ENCODE measurements at regions not wholly inside any gene's neighbourhood (a gene's known extent, or its start where the extent isn't known, plus 50 kb on each side); places are given as distances from the start of the nearest gene placed in this dataset.
"Not testable (repeated sequence)": the region's sequence is repeated elsewhere in the genome, so short reads cannot be mapped to it uniquely, and the experiment has no call there.

DNA sequence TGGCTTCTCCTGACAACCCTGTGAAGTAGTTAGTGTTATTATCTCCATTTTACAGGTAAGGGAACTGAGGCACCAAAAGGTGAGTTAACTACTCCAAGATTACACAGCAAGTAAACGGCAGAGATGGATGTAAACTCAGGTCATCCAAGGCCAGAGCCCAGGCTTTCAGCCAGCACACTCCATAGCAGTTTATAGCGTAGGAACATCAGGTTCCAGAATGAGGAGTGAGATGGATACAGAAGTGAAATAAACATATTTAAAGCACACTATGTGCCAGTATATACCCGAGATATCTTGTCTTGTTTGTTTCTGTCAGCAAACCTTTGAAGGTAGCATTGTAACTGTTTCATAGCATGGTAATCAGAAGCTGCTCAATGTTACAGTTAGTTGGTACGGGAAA, 279.0 kb downstream of the OXSM start:
- DNase-seq (ENCODE audit: low read depth): no peak

DNA sequence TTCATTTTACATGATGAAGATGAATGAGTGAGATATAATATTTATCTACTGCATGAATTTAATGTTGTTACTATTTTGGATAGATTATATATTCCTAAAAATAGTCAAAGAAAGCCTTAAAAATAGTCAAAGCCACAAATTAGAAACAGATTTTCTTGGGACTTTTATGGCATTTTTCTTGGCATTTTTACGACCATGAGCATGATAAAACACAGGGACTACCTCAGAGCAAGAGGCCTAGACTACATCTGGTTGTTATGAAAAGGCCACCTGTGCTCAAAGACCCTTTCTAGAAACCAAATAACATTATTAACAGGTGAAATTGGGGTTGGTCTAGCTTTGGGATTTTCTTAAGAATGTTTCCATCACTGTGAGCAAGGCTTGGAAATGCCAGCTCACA, 281.0 kb downstream of the OXSM start:
- DNase-seq (ENCODE audit: low read depth): no peak

DNA sequence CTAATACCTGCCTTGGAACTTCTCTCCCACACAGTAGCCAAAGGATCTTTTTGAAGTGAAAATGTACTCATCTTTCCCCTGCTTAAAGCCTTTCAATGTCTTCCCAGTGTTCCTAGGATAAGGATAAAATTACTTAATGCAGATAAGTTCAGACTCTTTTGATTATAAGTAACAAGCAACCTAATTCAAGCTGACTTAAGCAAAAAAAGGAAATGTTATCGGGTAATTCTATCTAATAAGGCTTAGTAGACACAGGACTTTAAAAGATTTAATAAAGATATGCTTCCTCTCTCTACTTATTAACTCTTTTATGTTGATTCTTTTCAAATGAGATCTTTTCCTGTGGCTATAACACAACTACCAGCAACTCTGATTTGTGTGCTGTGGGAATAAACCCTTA, 284.2 kb downstream of the OXSM start:
- DNase-seq (ENCODE audit: low read depth): no peak

DNA sequence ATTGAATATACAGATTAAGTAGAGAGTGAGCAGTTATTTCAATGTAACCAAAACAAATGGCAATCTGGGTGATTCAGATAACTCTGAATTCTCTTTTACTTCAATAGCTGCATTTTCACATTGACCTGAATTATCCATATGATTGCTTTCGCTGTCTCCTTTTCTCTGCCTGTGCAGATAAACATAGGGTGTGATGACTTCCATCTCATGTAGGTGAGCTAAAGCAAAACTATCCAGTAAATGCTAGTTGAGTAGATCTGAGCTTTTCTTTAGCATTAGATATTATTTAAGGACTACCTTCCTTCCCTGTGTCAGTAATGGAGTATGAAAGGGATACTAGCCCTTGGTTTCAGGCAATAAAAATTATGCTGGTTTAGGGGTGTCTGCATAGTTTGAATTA, 288.6 kb downstream of the OXSM start:
- no peak for DNase-seq (ENCODE audit: low read depth)

DNA sequence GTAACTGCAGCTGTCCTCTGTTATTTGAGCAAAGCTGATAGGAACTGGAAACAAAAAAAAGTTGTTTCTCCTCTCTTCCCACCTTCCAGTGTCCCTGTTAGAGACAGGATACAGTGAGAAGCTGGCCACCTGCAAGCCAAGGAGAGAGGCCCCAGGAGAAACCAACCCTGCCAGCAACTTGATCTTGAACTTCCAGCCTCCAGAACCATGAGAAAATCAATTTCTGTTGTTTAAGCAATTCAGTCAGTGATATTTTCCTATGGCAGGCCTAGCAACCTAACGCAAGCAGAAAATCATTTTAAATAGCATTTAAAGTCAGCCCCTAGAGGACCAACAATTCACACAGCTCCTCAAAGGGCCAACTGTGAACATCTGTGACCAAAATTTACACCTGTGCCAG, 291.3 kb downstream of the OXSM start:
- no peak for DNase-seq (ENCODE audit: low read depth)

DNA sequence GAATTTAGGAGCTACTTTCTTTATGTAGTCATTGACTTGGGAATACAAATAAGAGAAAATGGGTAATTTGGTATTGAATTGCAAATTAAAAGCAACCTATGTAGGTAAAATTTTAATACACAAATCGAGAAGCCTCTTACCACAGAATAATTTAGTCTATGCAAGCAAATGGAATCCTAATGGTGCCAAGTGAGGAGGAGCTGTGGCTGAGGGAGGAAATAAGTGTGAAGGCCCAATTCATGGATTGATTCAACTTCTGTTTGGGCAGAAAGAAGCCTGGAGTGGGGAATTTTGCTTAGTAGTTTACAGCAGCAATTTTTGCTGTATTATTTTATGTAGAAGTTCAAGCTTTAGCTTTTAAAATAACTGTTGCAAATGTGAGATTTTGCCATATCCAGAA, 291.9 kb downstream of the OXSM start:
- DNase-seq (ENCODE audit: low read depth): no peak

DNA sequence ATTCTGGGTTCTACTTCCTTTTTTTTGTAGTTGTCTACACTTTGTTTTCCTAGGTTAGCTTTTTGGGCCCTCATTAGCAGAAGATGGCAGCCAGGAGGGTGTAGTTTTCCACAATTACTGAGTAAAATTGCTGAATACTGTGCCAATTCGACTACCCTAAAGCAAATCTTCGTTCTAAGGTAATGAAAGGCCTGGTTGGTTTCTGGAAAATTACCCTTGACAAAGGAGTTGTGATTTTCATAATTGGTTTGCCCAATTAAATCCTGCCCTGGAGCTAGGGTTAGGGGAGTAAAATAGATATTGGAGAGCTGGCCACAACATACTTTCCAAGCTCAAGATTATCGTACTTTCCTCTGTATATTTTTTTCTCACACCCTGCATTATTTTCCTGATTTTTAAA, 293.0 kb downstream of the OXSM start:
- DNase-seq (ENCODE audit: low read depth): no peak

DNA sequence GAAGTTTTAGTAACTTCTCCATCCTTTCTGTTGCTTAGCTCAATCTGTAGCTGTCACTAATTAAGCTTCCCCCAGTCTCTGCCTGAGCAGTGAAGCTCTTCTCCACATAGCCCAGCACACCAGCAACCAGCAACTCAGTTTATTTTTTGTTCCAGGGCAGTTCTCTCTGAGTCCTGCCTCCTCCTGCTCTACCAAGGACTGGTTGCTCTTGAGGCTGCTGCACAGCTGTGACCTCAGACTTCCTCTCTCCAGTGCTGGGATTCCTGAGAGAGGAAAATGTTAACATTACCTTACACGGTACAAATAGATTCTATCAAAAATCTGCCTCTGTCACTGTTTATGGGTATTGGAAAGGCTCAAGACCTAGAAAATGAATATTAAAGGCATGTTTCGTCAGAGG, 294.7 kb downstream of the OXSM start:
- DNase-seq (ENCODE audit: low read depth): no peak

DNA sequence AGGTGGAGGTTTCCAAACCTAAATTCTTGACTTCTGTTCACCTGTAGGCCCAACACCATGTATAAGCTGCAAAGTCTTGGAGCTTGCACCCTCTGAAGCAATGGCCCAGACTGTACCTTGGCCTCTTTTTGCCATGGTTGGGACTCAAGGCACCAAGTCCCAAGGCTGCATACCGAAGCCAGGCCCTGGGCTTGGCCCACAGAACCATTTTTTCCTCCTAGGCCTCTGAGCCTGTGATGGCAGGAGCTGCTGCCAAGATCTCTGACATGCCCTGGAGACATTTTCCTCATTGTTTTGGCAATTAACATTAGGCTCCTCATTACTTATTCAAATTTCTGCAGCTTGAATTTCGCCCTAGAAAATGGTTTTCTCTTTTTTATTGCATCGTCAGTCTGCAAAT, 297.9 kb downstream of the OXSM start:
- no peak for DNase-seq (ENCODE audit: low read depth)

DNA sequence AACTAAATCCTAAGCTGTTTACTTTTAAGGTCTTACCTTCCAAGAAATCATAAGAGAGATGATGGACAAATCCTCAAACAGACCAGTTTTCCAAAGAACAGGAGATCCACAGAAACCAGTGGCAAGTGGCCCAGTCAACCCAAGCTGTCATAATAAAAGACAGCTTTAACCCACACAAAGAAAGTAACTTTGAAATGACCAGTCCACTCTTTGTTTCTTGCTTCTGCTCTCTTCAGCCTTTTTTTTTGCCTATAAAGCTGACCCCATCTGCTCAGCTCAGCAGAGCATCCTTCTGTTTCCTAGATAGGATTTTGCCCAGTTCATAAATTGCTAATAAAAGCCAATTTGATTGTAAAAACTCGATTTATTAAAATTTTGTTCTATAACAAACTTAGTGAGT, 299.4 kb downstream of the OXSM start:
- DNase-seq (ENCODE audit: low read depth): no peak

DNA sequence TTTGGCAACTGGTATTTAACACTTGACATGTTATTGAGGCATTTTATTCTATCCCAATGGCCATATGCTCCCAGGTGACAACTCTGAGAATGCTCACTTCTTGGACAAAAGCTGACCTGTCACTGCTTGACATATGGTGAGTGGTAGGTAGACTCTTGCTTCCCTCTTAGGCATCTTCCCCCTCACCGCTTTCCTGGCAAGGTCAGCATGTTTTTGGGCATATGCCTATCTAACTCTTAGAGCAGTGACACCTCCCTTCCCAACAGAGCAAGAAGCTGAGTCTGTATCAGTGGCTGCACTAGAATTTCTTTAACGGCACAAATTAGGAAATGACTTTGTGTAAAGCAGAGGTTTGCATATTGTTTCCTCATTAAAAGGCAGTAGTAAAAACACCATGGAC, 300.7 kb downstream of the OXSM start:
- no peak for DNase-seq (ENCODE audit: low read depth)

DNA sequence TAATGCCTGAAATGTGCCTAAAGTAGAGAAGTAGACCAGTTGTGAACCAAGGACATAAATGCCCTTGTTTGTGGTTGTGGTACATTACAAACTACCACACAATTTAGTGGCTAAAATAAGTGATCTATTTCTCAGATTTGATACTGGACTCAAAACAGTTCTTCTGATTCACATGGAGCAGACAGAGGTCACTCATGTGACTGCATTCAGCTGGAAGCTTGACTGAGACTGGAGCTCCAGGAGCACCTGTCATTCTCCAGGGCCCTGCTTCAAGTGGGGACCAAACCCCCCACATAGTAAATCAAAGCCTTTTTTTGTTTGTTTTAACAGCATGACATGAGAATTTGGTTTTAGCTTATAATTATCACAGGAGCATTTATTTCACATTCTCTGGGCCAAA, 301.2 kb downstream of the OXSM start:
- DNase-seq (ENCODE audit: low read depth): no peak

DNA sequence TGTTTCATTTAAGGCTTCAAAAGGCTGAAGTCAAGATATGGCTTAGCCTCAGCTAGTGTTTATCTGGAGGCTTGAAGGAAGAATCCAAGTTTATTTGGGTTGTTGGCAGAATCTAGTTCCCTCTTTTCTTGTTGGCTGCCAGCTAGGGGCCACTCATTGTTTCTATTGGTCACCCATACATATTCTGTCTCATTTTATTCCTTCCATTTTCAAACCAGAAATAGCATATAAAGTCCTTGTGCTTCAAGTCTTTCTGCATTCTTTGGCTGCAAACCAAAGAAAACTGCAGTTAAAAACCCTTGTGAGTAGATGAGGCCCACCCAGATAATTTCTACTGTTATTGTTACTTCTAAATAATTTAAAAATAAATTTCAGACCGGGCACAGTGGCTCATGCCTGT, 301.7 kb downstream of the OXSM start:
- no peak for DNase-seq (ENCODE audit: low read depth)

DNA sequence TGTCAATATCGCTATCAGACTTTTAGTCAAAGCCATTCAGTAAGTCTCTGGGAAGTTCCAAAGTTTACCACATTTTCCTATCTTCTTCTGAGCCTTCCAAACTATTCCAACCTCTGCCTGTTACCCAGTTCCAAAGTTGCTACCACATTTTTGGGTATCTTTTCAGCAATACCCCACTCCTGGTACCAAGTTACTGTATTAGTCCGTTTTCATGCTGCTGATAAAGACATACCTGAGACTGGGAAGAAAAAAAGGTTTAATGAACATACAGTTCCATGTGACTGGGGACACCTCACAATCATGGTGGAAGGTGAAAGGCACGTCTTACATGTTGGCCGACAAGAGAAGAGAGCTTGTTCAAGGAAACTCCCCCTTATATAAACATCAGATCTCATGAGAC, 307.2 kb downstream of the OXSM start:
- not testable (repeated sequence) for DNase-seq (ENCODE audit: low read depth)

DNA sequence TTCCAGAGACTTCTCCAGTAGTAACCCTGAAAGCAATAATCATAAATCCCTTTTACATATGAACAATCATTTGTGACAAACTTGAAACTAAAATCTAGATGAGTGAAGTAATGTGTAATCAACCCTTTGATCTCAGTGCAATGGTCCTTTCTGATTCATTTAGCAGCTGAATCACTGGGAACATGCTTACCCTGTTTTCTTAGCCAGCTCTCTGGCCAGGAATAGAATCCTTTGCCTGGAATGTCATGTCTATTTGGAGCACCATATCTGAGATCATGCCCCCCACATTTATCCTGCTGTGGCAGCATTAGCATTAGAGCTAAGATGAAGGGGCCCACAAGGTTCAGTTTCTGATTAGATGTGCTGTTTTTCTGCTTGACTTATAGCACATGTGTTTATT, 309.8 kb downstream of the OXSM start:
- DNase-seq (ENCODE audit: low read depth): no peak

DNA sequence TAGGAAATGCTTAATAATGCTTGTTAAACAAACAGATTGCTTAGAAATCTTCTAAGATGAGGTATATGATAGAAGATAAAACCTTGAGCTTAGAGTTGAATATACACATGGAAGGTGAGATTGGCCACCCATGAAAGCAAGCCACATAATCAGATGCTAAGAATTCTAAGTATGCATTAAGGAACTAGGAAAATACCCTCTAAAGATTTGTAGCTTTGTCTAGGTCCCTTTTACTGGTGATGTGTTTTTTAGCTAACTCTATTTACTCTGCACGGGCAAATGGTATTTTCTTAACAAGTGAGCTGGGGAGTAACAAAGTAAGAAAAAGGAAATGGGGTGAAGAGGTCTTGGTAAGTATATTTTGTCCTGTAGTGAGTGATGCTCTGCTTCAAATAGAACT, 310.3 kb downstream of the OXSM start:
- DNase-seq (ENCODE audit: low read depth): no peak

DNA sequence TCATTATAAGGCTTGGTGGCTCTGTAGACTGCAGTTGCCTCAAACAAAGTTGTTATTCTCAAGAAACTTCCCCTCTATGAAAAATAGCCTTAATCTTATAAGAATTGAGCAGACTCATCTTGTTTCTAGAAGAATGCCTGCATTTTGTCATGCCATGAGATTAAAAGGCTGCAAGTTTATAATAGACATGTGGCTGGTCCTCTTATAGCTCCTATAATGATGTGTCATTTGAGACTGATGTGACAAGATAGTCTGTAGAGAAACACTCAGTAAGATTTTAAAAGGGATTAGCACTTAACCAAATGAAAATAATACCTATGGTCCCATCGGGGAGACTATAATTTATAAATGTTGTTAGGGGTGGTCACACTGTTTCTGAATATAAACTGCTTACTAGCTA, 312.5 kb downstream of the OXSM start:
- DNase-seq (ENCODE audit: low read depth): no peak

DNA sequence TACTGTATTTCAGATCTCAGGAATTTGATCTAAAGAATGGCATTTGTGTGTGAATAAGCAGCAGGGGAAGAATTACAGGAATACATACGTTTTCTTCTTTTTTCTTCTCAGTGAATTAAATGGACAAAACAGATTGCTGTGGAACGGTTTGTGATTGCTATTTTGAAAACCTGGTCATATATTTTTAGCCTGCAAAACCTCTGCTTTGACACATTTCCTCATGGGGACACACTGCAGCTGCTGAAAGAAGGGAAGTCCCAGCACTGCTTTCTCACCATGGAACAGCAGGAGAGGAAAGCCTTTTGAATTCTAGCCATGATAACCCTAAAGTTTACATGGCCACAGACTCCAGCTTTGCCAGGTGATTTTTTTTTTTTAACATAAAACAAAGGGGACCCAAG, 315.0 kb downstream of the OXSM start:
- no peak for DNase-seq (ENCODE audit: low read depth)

DNA sequence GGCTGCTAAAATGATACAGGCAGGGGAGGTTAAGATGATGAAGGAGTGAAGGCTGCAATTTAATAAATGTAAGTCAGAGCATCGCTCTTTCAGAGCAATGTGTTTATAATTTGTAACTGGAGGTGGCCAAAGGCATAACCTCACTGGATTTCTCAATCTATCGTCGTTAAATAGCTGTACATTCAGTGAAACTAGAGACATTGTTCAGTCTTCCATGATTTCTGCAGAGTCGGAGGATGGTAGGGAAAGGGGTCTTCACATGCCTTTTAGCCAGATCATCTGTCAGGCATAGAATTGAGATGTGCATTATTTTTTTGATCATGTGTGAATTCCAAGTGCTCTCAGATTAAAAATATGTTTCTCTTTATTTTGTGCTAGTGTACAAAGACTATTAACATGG, 315.4 kb downstream of the OXSM start:
- DNase-seq (ENCODE audit: low read depth): no peak

DNA sequence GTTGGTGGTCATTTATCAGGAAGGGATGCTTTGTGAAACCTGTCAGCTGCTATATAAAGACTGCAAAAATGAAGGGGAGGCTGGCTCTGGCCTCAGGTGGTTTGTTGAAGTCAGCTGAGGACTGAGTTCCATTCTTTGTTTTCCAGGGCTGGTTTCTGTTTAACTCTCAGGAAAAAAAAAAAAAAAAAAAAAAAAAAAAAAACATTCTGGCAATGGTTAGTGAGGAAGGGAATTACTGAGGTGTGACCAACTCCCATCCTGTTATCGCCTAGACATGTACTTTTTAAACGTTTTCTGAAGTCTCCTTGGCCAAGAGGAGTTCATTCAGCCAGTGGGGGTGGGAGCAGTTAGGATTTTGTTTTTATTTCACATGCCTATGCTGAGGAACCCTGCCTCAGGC, 316.3 kb downstream of the OXSM start:
- no peak for DNase-seq (ENCODE audit: low read depth)

DNA sequence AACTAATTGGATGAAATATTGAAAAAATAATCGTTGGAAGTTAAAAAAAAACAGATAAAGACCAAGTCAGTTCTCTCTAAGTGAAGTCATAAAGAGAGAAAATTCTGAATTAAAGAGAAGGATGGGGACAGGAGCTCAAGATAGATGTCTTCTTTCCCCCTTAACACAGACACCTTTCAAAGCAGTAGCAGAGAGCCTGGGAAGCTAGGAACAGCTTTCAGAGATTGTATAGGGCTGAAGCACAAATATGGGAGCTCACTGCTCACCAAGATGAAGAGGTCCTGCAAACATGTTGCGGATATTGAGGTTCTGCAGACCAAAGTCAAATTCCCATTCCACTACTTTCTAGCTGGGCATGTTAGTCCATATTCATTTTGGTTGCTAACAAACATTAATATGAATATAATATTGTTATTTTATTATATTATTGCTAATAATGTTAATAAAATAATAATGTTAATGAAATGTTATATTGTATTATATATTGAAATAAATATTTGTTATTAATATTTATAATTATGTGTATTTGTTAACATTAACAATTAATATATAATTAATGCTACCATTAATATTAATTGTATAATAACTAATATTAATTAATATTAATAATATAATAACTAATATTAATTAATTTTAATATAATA, 319.1 kb downstream of the OXSM start:
- no peak for DNase-seq (ENCODE audit: low read depth)

DNA sequence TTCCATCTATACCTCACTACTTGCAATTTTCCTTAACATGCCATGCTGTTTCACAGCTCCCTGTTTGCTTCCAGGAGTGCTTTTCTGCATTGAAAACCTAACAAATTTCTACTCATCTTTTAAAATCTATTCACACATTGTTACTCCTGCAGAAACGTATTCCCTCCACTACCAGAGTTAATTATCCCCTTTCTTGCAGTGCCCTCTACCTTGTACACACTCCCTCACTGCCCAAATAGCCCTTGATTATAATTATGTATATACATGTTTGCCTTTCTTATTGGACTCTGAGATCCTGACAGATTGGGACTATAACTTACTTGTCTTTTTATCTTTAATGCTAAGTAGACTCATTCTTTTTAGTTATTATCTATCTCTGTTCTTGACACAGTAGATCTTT, 325.0 kb downstream of the OXSM start:
- DNase-seq (ENCODE audit: low read depth): no peak

DNA sequence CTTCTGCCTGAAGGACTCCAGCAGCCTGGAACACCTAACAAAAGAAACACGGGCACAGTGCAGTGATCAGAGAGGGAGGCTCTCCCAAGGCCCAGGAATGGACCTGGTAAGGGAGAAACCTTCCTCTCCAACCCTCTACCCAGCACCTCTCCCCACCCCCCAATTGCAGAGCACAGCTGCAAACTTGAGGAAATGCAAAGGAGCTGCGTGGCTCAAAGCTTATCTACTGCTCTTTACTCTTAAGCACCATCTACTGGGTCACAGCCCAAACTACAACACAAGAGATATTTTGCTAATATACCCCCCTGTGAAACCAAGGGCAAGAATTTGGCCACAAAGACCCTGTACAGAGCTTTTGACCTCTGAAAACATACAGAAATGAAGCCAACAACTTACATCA, 328.3 kb downstream of the OXSM start:
- DNase-seq (ENCODE audit: low read depth): no peak

DNA sequence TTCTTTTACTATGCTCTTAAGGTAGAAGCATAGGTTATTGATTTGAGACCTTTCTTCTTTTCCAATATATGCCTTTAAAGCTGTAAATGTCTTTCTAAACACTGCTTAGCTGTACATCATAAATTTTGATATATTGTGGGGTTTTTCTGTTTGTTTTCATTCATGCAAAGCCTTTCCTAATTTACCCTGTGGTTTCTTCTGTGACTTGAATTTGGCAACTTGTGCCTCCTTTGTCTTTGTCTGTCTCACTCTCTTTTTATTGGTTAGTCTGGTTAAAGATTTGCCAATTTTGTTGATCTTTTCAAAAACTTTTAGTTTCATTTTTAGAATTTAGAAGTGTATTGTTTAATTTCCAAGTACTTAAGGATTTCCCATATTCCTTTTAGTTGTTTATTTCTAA, 343.1 kb downstream of the OXSM start:
- no peak for DNase-seq (ENCODE audit: low read depth)

DNA sequence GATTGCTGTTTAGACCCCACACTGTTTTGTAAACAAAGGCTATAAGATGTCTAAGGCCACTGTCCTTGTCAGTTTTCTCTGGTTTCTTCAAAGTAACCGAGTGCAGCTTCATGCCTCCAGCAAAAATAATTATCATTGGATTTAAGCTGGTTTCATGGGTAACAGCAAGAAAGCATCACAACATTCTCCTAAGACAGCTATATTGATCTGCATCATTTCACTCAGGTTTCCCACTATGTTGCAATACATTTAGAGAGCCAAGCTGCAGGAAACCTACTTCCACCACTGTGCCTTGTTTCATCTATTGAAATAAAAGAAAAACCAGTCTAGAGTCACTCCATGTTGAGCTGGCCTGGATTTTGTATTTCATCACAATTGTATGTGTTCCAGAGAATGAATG, 351.4 kb downstream of the OXSM start:
- DNase-seq (ENCODE audit: low read depth): no peak

Measured in activated T-cell treated with anti-CD3 and anti-CD28 coated beads for 1 hour (primary cell).